ENCODE measurements at regions not wholly inside any gene's neighbourhood (a gene's known extent, or its start where the extent isn't known, plus 50 kb on each side); places are given as distances from the start of the nearest gene placed in this dataset.

- no peak for DNase-seq (ENCODE audit: low spot score)
These were observed 88.5 kb upstream of the ANO3 start for GRCh38 chr11:26243426-26243825.

GRCh38 chr11:26244207-26244606 is 87.7 kb upstream of the ANO3 start:
- DNase-seq (ENCODE audit: low spot score), result no peak

- DNase-seq (ENCODE audit: low spot score), result no peak
These were observed 86.9 kb upstream of the ANO3 start for GRCh38 chr11:26245046-26245445.

GRCh38 chr11:26247340-26247739 is 84.6 kb upstream of the ANO3 start:
- no peak for DNase-seq (ENCODE audit: low spot score)

GRCh38 chr11:26248661-26249060 is 83.3 kb upstream of the ANO3 start:
- DNase-seq (ENCODE audit: low spot score), result no peak

GRCh38 chr11:26254378-26254777 is 77.6 kb upstream of the ANO3 start:
- DNase-seq (ENCODE audit: low spot score), result no peak

GRCh38 chr11:26263769-26264168 is 68.2 kb upstream of the ANO3 start:
- DNase-seq (ENCODE audit: low spot score), result no peak

GRCh38 chr11:26264266-26264665 is 67.7 kb upstream of the ANO3 start:
- DNase-seq (ENCODE audit: low spot score), result no peak

- DNase-seq (ENCODE audit: low spot score), result no peak
These were observed 62.8 kb upstream of the ANO3 start for GRCh38 chr11:26268980-26269660.

- no peak for DNase-seq (ENCODE audit: low spot score)
These were observed 60.3 kb upstream of the ANO3 start for GRCh38 chr11:26271666-26272065.

GRCh38 chr11:26276798-26277424 is 55.0 kb upstream of the ANO3 start:
- peak; percentile 55 for DNase-seq (ENCODE audit: low spot score)

GRCh38 chr11:26278354-26278753 is 53.6 kb upstream of the ANO3 start:
- DNase-seq (ENCODE audit: low spot score), result no peak

Measured in D341Med (cell line).